GM21447 (cell line): ENCODE measurements at regions not wholly inside any gene's neighbourhood (a gene's known extent, or its start where the extent isn't known, plus 50 kb on each side); places are given as distances from the start of the nearest gene placed in this dataset.

ENCODE experiments used
- ATAC-seq: cut with Tn5 transposase; IDR thresholded peaks from one replicate; pipeline ENCODE4 v1.9.1; 2021; ENCODE audit not compliant: unreplicated experiment

GRCh38 chr9:129390541-129390940 is 212.5 kb upstream of the IER5L start:
- ATAC-seq, result no peak

GRCh38 chr9:129387822-129388221 is 209.8 kb upstream of the IER5L start:
- no peak for ATAC-seq

GRCh38 chr9:129386812-129387177 is 208.7 kb upstream of the IER5L start:
- no peak for ATAC-seq

- ATAC-seq, result no peak
Measured at GRCh38 chr9:129385211-129385934, 207.3 kb upstream of the IER5L start.

GRCh38 chr9:129384491-129385210 is 206.6 kb upstream of the IER5L start:
- ATAC-seq, result no peak

GRCh38 chr9:129383561-129384490 is 205.8 kb upstream of the IER5L start:
- ATAC-seq, result peak; percentile 82

- peak; percentile 28 for ATAC-seq
Measured at GRCh38 chr9:129383019-129383560, 205.0 kb upstream of the IER5L start.

- ATAC-seq, result no peak
Measured at GRCh38 chr9:129382281-129383018, 204.4 kb upstream of the IER5L start.

- no peak for ATAC-seq
Measured at GRCh38 chr9:129381481-129381957, 203.5 kb upstream of the IER5L start.

GRCh38 chr9:129380961-129381401 is 202.9 kb upstream of the IER5L start:
- no peak for ATAC-seq

- ATAC-seq, result no peak
Measured at GRCh38 chr9:129379886-129380285, 201.8 kb upstream of the IER5L start.

GRCh38 chr9:129379181-129379836 is 201.2 kb upstream of the IER5L start:
- no peak for ATAC-seq

GRCh38 chr9:129377931-129378661 is 200.0 kb upstream of the IER5L start:
- no peak for ATAC-seq

- no peak for ATAC-seq
Measured at GRCh38 chr9:129377181-129377580, 199.1 kb upstream of the IER5L start.

GRCh38 chr9:129375845-129376244 is 197.8 kb upstream of the IER5L start:
- ATAC-seq, result no peak

- ATAC-seq, result no peak
Measured at GRCh38 chr9:129374651-129375050, 196.6 kb upstream of the IER5L start.

GRCh38 chr9:129374231-129374630 is 196.2 kb upstream of the IER5L start:
- ATAC-seq, result no peak

GRCh38 chr9:129373361-129373760 is 195.3 kb upstream of the IER5L start:
- no peak for ATAC-seq

- ATAC-seq, result no peak
Measured at GRCh38 chr9:129370770-129371169, 192.7 kb upstream of the IER5L start.
